Neural cell (in vitro differentiated cells): ENCODE measurements at regions not wholly inside any gene's neighbourhood (a gene's known extent, or its start where the extent isn't known, plus 50 kb on each side); places are given as distances from the start of the nearest gene placed in this dataset.

Experiments used
- H2AFZ ChIP-seq: fragments of 200-600, 300-800 bp; sonication (generic), shearing (Covaris generic); 2 replicates; pipeline ENCODE4 v1.6.0; 2014; ENCODE audit warnings: low read depth, mild to moderate bottlenecking, antibody characterized with exemption, low read length, moderate library complexity
- H3F3A ChIP-seq: fragments of 200-600 bp; shearing (Covaris generic); 2 replicates; pipeline ENCODE4 v1.6.1; 2016; ENCODE audit warnings: mild to moderate bottlenecking, moderate library complexity, mixed read lengths, antibody characterized with exemption, low read length; ENCODE audit not compliant: insufficient read depth, poor library complexity, severe bottlenecking
- H3K27ac ChIP-seq: fragments of 200-600, 300-800 bp; sonication (generic), shearing (Covaris generic); 2 replicates; pipeline ENCODE4 v1.5.1; 2014; ENCODE audit warnings: mild to moderate bottlenecking, low read length, moderate library complexity
- H3K27me3 ChIP-seq: fragments of 300-800, 200-600 bp; sonication (generic), shearing (Covaris generic); 2 replicates; pipeline ENCODE4 v1.6.0; 2014; ENCODE audit warnings: mild to moderate bottlenecking, low read depth, low read length, moderate library complexity; ENCODE audit not compliant: insufficient read depth
- H3K36me3 ChIP-seq: fragments of 300-800, 200-600 bp; sonication (generic), shearing (Covaris generic); 2 replicates; pipeline ENCODE4 v1.5.1; 2014; ENCODE audit warnings: mild to moderate bottlenecking, antibody characterized with exemption, low read length, moderate library complexity; ENCODE audit not compliant: insufficient read depth
- H3K4me2 ChIP-seq: fragments of 300-800, 200-600 bp; sonication (generic), shearing (Covaris generic); 2 replicates; pipeline ENCODE4 v1.6.0; 2014; ENCODE audit warnings: mild to moderate bottlenecking, low read length
- H3K4me3 ChIP-seq: fragments of 300-800, 200-600 bp; sonication (generic), shearing (Covaris generic); 2 replicates; pipeline ENCODE4 v1.5.1; 2014; ENCODE audit warnings: mild to moderate bottlenecking, low read length, moderate library complexity
- H3K79me2 ChIP-seq: fragments of 200-600 bp; shearing (Covaris generic); replicated peaks from 2 replicates; pipeline ENCODE4 v1.6.0; 2014; ENCODE audit warnings: mild to moderate bottlenecking, low read length, moderate library complexity; ENCODE audit not compliant: insufficient read depth
- H3K9ac ChIP-seq: fragments of 300-800, 200-600 bp; sonication (generic), shearing (Covaris generic); 2 replicates; pipeline ENCODE4 v1.6.1; 2016; ENCODE audit warnings: mild to moderate bottlenecking, low read length, mixed read lengths
- H3K9me2 ChIP-seq: fragments of 200-600 bp; shearing (Covaris generic); 2 replicates; pipeline ENCODE4 v1.6.1; 2016; ENCODE audit warnings: mild to moderate bottlenecking, low read length, mixed read lengths; ENCODE audit not compliant: insufficient read depth
- H3K9me3 ChIP-seq: fragments of 200-600, 300-800 bp; sonication (generic), shearing (Covaris generic); 2 replicates; pipeline ENCODE4 v1.6.1; 2016; ENCODE audit warnings: mild to moderate bottlenecking, mixed run types, low read length, moderate library complexity, mixed read lengths
- H4K20me1 ChIP-seq: fragments of 200-600 bp; shearing (Covaris generic); 2 replicates; pipeline ENCODE4 v1.6.1; 2016; ENCODE audit warnings: mild to moderate bottlenecking, mixed run types; ENCODE audit not compliant: insufficient read depth
- EP300 ChIP-seq: fragments of 450-650 bp; conservative IDR thresholded peaks from 2 replicates; pipeline ENCODE4 v1.6.1; 2014; ENCODE audit warnings: antibody characterized with exemption, mild to moderate bottlenecking, moderate library complexity; ENCODE audit not compliant: poor library complexity, severe bottlenecking
- EZH2 ChIP-seq: fragments of 200-600, 300-800 bp; shearing (Covaris generic), sonication (generic); IDR thresholded peaks from 2 replicates; pipeline ENCODE4 v1.6.1; 2014; ENCODE audit warnings: antibody characterized with exemption, low read length, borderline replicate concordance, mild to moderate bottlenecking; ENCODE audit not compliant: insufficient read depth, poor library complexity, severe bottlenecking
- MXI1 ChIP-seq: fragments of 450-650 bp; conservative IDR thresholded peaks from 2 replicates; pipeline ENCODE4 v1.6.1; 2014; ENCODE audit warnings: antibody characterized with exemption, mild to moderate bottlenecking; ENCODE audit not compliant: poor library complexity, severe bottlenecking
- POLR2AphosphoS5 ChIP-seq: IDR thresholded peaks from 2 replicates; pipeline ENCODE4 v1.6.1; 2012
- RAD21 ChIP-seq: fragments of 450-650 bp; conservative IDR thresholded peaks from 2 replicates; pipeline ENCODE4 v1.6.1; 2014; ENCODE audit warnings: antibody characterized with exemption, mild to moderate bottlenecking, moderate library complexity
- SMC3 ChIP-seq: fragments of 450-650 bp; conservative IDR thresholded peaks from 2 replicates; pipeline ENCODE4 v1.6.1; 2014; ENCODE audit warnings: antibody characterized with exemption, mild to moderate bottlenecking, moderate library complexity; ENCODE audit not compliant: poor library complexity
- TAF1 ChIP-seq: IDR thresholded peaks from 2 replicates; pipeline ENCODE4 v1.6.1; 2012; ENCODE audit warnings: low read depth
- TF ChIP-seq, protein P1 (sequence below): fragments of 450-650 bp; IDR thresholded peaks from 2 replicates; pipeline ENCODE4 v1.5.1; 2014; ENCODE audit warnings: antibody characterized with exemption, mild to moderate bottlenecking, moderate library complexity; ENCODE audit not compliant: poor library complexity, severe bottlenecking
- TF ChIP-seq, protein P2 (sequence below): IDR thresholded peaks from 2 replicates; pipeline ENCODE4 v1.6.1; 2012; ENCODE audit warnings: borderline replicate concordance

DNA sequence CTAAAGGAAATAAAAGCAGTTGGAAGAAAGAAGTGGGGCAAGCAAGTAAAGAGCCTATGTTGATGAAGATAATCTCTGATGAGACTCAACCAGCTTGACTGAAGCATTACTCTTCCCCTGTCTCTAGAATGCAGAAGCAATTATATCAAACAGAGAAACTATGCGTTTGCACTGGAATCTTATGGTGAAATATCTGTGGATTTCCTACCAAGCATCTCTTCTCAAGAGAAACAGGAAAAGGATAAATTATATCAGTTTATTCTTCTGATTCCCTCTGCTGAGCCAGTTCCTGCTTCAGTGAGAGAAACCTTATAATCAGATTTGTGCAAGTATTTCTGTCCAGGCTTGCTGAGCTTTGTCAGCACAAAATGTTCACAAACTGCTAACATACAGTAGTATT, 316.7 kb upstream of the SLC7A11 start:
- no peaks in the 10 kb centered on the region for H4K20me1 ChIP-seq
- H3K27me3 ChIP-seq, result no peaks in the 10 kb centered on the region
- H3K79me2 ChIP-seq, result no peaks in the 10 kb centered on the region
- no peaks in the 10 kb centered on the region for H3F3A ChIP-seq
- no peak overlapping the region for H2AFZ ChIP-seq
- H3K36me3 ChIP-seq, result no peaks in the 10 kb centered on the region
- H3K4me3 ChIP-seq, result no peak overlapping the region
- no peak for TF ChIP-seq MXI1
- no peak for TF ChIP-seq SMC3
- no peak for TF ChIP-seq POLR2AphosphoS5
- no peak for TF ChIP-seq EZH2
- no peak for TF ChIP-seq TAF1
- no peak for TF ChIP-seq EP300
- TF ChIP-seq, protein P1, sequence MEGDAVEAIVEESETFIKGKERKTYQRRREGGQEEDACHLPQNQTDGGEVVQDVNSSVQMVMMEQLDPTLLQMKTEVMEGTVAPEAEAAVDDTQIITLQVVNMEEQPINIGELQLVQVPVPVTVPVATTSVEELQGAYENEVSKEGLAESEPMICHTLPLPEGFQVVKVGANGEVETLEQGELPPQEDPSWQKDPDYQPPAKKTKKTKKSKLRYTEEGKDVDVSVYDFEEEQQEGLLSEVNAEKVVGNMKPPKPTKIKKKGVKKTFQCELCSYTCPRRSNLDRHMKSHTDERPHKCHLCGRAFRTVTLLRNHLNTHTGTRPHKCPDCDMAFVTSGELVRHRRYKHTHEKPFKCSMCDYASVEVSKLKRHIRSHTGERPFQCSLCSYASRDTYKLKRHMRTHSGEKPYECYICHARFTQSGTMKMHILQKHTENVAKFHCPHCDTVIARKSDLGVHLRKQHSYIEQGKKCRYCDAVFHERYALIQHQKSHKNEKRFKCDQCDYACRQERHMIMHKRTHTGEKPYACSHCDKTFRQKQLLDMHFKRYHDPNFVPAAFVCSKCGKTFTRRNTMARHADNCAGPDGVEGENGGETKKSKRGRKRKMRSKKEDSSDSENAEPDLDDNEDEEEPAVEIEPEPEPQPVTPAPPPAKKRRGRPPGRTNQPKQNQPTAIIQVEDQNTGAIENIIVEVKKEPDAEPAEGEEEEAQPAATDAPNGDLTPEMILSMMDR, result no peak
- no peak for TF ChIP-seq RAD21
- TF ChIP-seq, protein P2, sequence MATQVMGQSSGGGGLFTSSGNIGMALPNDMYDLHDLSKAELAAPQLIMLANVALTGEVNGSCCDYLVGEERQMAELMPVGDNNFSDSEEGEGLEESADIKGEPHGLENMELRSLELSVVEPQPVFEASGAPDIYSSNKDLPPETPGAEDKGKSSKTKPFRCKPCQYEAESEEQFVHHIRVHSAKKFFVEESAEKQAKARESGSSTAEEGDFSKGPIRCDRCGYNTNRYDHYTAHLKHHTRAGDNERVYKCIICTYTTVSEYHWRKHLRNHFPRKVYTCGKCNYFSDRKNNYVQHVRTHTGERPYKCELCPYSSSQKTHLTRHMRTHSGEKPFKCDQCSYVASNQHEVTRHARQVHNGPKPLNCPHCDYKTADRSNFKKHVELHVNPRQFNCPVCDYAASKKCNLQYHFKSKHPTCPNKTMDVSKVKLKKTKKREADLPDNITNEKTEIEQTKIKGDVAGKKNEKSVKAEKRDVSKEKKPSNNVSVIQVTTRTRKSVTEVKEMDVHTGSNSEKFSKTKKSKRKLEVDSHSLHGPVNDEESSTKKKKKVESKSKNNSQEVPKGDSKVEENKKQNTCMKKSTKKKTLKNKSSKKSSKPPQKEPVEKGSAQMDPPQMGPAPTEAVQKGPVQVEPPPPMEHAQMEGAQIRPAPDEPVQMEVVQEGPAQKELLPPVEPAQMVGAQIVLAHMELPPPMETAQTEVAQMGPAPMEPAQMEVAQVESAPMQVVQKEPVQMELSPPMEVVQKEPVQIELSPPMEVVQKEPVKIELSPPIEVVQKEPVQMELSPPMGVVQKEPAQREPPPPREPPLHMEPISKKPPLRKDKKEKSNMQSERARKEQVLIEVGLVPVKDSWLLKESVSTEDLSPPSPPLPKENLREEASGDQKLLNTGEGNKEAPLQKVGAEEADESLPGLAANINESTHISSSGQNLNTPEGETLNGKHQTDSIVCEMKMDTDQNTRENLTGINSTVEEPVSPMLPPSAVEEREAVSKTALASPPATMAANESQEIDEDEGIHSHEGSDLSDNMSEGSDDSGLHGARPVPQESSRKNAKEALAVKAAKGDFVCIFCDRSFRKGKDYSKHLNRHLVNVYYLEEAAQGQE, result no peak
- H3K4me2 ChIP-seq, result no peak overlapping the region
- H3K9me3 ChIP-seq, result no peaks in the 10 kb centered on the region
- no peaks in the 10 kb centered on the region for H3K9me2 ChIP-seq
- H3K9ac ChIP-seq, result no peak overlapping the region
- H3K27ac ChIP-seq, result no peak overlapping the region

DNA sequence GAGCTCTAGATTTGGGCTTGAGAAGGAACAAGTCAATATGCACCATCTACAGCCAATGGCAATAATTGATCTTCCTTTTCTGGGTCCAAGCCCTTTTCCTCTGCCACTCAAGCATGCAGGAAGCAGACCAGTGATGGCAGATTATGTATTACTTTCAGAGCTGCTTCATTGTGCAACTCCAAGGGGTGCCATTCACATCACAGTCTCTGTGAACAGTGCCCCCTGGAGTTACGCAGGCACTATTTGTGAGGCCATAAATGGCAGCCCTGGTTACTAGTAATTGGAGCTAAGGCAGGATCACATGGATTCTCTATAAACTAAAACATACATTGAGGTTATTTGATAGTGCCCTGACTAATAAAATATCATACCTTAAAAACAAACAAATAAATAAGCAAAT, 313.4 kb upstream of the SLC7A11 start:
- TF ChIP-seq, protein P2, result no peak
- no peak for TF ChIP-seq EZH2
- TF ChIP-seq, protein P1, result peak; percentile 39
- Histone ChIP-seq H3K79me2 (no peaks in the 10 kb centered on the region), H3K27ac (no peak overlapping the region), H4K20me1 (no peaks in the 10 kb centered on the region), H3K4me3 (no peak overlapping the region), H3K27me3 (no peaks in the 10 kb centered on the region), H3K36me3 (no peaks in the 10 kb centered on the region), H3F3A (no peaks in the 10 kb centered on the region), H3K9me3 (no peaks in the 10 kb centered on the region), H3K9me2 (no peaks in the 10 kb centered on the region), H2AFZ (no peak overlapping the region), H3K9ac (no peak overlapping the region), H3K4me2 (no peak overlapping the region)
